ES-I3 (cell line): ENCODE measurements at regions not wholly inside any gene's neighbourhood (a gene's known extent, or its start where the extent isn't known, plus 50 kb on each side); places are given as distances from the start of the nearest gene placed in this dataset.

Source experiments
- H3K36me3 ChIP-seq: 2 replicates; pipeline ENCODE4 v1.6.1; 2013; ENCODE audit warnings: mild to moderate bottlenecking, low read length, control low read depth, moderate library complexity; ENCODE audit not compliant: insufficient read depth
- H3K4me1 ChIP-seq: 2 replicates; pipeline ENCODE4 v1.6.1; 2013; ENCODE audit warnings: mild to moderate bottlenecking, control low read depth, low read length; ENCODE audit not compliant: insufficient read depth
- H3K9ac ChIP-seq: 2 replicates; pipeline ENCODE4 v1.6.1; 2013; ENCODE audit warnings: low read depth, mild to moderate bottlenecking, low read length, moderate library complexity
- H3K9me3 ChIP-seq: 2 replicates; pipeline ENCODE4 v1.6.1; 2013; ENCODE audit warnings: mild to moderate bottlenecking, low read length, moderate library complexity; ENCODE audit not compliant: control insufficient read depth, insufficient read depth

DNA sequence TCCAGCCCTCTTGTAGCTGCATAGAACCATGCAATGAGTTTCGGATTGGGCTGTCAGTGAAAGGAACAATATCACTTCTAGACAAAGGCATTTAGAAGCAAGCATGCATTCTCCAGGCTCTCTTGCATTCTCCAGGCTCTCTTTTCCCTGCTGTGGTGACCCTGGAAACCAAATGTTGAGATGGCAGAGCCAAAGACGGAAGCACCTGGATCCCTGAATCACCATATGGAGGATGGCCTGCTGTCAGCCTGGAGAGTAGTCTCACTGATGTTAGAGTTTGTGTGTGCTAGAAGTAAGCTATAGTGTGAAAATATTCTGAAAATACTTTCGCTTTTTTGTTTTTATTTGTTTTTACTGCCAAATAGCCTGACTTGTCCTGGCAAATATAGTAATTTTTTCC, 203.9 kb downstream of the C1D start:
- no peaks in the 10 kb centered on the region for H3K9me3 ChIP-seq
- H3K9ac ChIP-seq, result no peak overlapping the region
- H3K4me1 ChIP-seq, result no peaks in the 10 kb centered on the region
- H3K36me3 ChIP-seq, result no peaks in the 10 kb centered on the region

- H3K9ac ChIP-seq, result no peak overlapping the region
These were observed 196.9 kb downstream of the C1D start for GRCh38 chr2:67865917-67866316.

GRCh38 chr2:67867735-67868134, 195.1 kb downstream of the C1D start:
- peaks cover 11% of the 10 kb centered on the region; the same call in 1 of the 2 replicates for H3K4me1 ChIP-seq
- H3K36me3 ChIP-seq, result no peaks in the 10 kb centered on the region
- no peak overlapping the region for H3K9ac ChIP-seq
- H3K9me3 ChIP-seq, result no peaks in the 10 kb centered on the region

More at GRCh38 chr2:67865917-67866316, 196.9 kb downstream of the C1D start:
- no peaks in the 10 kb centered on the region for H3K36me3 ChIP-seq
- H3K9me3 ChIP-seq, result no peaks in the 10 kb centered on the region
- 0 out of 2 replicates have a peak, but pooled peaks cover 4% of the 10 kb centered on the region for H3K4me1 ChIP-seq

GRCh38 chr2:67871686-67872412, 191.0 kb downstream of the C1D start:
- Histone ChIP-seq H3K36me3 (no peaks in the 10 kb centered on the region), H3K4me1 (peaks cover 7% of the 10 kb centered on the region; the same call in 1 of the 2 replicates), H3K9ac (no peak overlapping the region), H3K9me3 (no peaks in the 10 kb centered on the region)

- H3K9me3 ChIP-seq, result no peaks in the 10 kb centered on the region
- H3K9ac ChIP-seq, result no peak overlapping the region
- H3K4me1 ChIP-seq, result peaks cover 7% of the 10 kb centered on the region; the same call in 1 of the 2 replicates
- no peaks in the 10 kb centered on the region for H3K36me3 ChIP-seq
These were observed 190.3 kb downstream of the C1D start for GRCh38 chr2:67872481-67872880.

GRCh38 chr2:67873916-67874315, 188.9 kb downstream of the C1D start:
- Histone ChIP-seq H3K9ac (no peak overlapping the region), H3K4me1 (peaks cover 7% of the 10 kb centered on the region; the same call in 1 of the 2 replicates), H3K36me3 (no peaks in the 10 kb centered on the region), H3K9me3 (no peaks in the 10 kb centered on the region)

DNA sequence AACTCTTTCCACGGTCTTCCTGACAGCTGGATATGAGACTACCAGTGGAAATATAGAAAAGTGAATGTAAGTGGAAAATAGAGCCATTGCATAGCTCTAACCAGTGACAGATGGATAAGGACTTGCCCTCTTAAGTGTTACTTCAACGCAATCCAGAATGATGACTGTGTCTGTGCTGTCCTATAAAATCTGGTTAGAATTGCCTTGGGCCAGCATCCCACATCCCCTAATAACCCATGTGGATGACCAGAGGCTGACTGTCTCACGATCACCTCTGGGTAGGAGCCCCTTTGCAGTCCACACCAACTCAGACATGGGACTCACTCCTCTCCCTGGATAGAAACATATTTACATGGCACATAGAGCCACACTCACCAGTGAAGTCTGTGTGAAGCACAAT, 186.6 kb downstream of the C1D start:
- Histone ChIP-seq H3K9me3 (no peaks in the 10 kb centered on the region), H3K9ac (no peak overlapping the region), H3K36me3 (no peaks in the 10 kb centered on the region), H3K4me1 (peaks cover 7% of the 10 kb centered on the region; the same call in 1 of the 2 replicates)

GRCh38 chr2:67877301-67877700, 185.5 kb downstream of the C1D start:
- Histone ChIP-seq H3K9me3 (no peaks in the 10 kb centered on the region), H3K36me3 (no peaks in the 10 kb centered on the region), H3K4me1 (no peaks in the 10 kb centered on the region; the same call in 1 of the 2 replicates), H3K9ac (no peak overlapping the region)

- H3K9me3 ChIP-seq, result no peaks in the 10 kb centered on the region
- no peaks in the 10 kb centered on the region for H3K36me3 ChIP-seq
- no peaks in the 10 kb centered on the region; the same call in 1 of the 2 replicates for H3K4me1 ChIP-seq
- no peak overlapping the region for H3K9ac ChIP-seq
These were observed 184.1 kb downstream of the C1D start for GRCh38 chr2:67878743-67879142.

- H3K9ac ChIP-seq, result no peak overlapping the region
- H3K4me1 ChIP-seq, result no peaks in the 10 kb centered on the region; the same call in 1 of the 2 replicates
- H3K36me3 ChIP-seq, result no peaks in the 10 kb centered on the region
- H3K9me3 ChIP-seq, result no peaks in the 10 kb centered on the region
These were observed 183.1 kb downstream of the C1D start for GRCh38 chr2:67879586-67880290.

- Histone ChIP-seq H3K9me3 (no peaks in the 10 kb centered on the region), H3K36me3 (no peaks in the 10 kb centered on the region), H3K4me1 (no peaks in the 10 kb centered on the region; the same call in 1 of the 2 replicates), H3K9ac (no peak overlapping the region)
These were observed 182.5 kb downstream of the C1D start for GRCh38 chr2:67880291-67880761.

- no peaks in the 10 kb centered on the region for H3K36me3 ChIP-seq
- H3K4me1 ChIP-seq, result no peaks in the 10 kb centered on the region; the same call in 1 of the 2 replicates
These were observed 181.0 kb downstream of the C1D start for GRCh38 chr2:67881816-67882215.

DNA sequence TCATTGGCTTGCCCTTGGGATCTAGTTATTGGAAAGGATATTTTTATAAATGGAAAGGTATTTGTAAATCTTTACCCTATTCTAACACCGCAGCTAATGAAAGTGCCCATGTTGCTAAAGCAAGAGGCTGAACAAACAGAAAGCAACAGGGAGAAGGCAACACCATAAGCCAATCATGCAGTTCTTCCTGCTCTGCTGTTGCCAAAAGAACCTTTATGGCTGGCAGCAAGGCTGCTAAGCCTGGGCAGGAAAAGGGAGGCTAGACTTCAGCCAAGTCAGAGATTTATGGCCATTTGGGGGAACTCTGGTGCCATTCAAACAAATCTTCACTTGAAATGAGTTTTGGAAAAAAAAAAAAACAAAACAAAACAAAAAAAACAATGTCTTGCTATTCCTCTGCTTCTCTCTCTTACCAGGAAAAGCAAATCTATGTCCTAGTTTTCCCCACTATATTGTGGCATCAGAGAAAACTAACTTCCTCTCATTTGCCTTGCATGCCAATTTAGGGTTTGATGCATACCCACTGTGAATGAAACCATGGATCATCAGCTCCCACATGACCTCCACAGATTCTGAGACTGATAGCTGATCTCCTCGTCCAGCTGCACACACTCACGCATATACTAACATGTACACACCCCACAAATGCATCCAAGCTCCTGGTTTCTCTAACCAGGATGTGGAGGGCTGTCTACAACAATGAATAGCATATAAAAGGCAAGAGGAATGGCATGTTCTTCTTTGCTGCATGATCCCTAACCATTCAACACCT, 179.3 kb downstream of the C1D start:
- H3K36me3 ChIP-seq, result no peaks in the 10 kb centered on the region
- no peak overlapping the region for H3K9ac ChIP-seq
- H3K4me1 ChIP-seq, result no peaks in the 10 kb centered on the region
- H3K9me3 ChIP-seq, result no peaks in the 10 kb centered on the region

More at GRCh38 chr2:67881816-67882215, 181.0 kb downstream of the C1D start:
- Histone ChIP-seq H3K9ac (no peak overlapping the region), H3K9me3 (no peaks in the 10 kb centered on the region)

DNA sequence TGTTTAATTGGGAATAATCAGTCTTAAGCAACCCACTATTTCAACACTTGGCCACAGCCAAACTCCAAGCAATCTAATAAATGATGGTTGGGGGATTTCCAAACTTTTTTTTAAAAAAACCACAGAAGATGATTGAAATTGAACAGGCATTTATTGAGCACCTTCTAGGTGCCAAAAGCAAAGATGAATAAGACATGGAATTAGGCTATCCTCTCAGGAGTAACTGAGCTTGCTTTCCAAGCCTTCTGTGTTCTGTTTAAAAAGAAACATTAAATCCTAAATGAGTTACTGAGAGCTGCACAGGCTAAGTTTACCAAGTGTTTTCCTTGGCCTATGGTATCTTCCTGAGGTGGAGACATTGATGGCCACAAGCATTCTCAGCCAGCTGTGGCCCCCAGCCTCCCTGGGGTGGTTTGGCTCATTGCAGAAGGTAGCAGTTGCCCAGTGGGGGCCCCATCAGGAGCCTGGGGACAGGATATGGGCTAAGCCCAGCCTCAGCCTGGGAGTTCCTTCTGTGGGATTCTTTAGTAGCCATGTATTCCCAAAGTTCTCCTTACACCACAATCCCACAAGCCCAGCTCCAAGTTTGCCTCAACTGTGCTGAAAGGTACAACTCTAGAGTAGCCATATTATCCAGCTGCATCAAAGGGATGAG, 174.3 kb downstream of the C1D start:
- Histone ChIP-seq H3K9me3 (no peaks in the 10 kb centered on the region), H3K36me3 (no peaks in the 10 kb centered on the region), H3K9ac (no peak overlapping the region), H3K4me1 (no peaks in the 10 kb centered on the region)
